H9 (cell line): ENCODE measurements at regions not wholly inside any gene's neighbourhood (a gene's known extent, or its start where the extent isn't known, plus 50 kb on each side); places are given as distances from the start of the nearest gene placed in this dataset.
A peak's percentile ranks its signal among the peaks of the same experiment; 100 is the strongest.

Experiments
- DNase-seq: peaks from one replicate; pipeline ENCODE4 v3.0.0-alpha.2; 2017
- H2AFZ ChIP-seq: one replicate; pipeline ENCODE4 v1.6.1; 2013; ENCODE audit warnings: mild to moderate bottlenecking, low read length, control low read depth, moderate library complexity
- H2AK5ac ChIP-seq: 2 replicates; pipeline ENCODE4 v1.6.1; 2013; ENCODE audit warnings: low read length, control low read depth, mixed read lengths; ENCODE audit not compliant: insufficient read length
- H2BK120ac ChIP-seq: one replicate; pipeline ENCODE4 v1.6.1; 2013; ENCODE audit warnings: low read depth, mild to moderate bottlenecking, low read length, control low read depth, inconsistent platforms; ENCODE audit not compliant: poor library complexity, severe bottlenecking
- H2BK12ac ChIP-seq: 2 replicates; pipeline ENCODE4 v1.6.1; 2013; ENCODE audit warnings: low read length, control low read depth, mixed read lengths, low read depth; ENCODE audit not compliant: insufficient read length
- H2BK15ac ChIP-seq: 2 replicates; pipeline ENCODE4 v1.6.1; 2013; ENCODE audit warnings: low read depth, low read length, control low read depth
- H2BK20ac ChIP-seq: one replicate; pipeline ENCODE4 v1.6.1; 2013; ENCODE audit warnings: low read depth, mild to moderate bottlenecking, low read length, control low read depth, inconsistent platforms; ENCODE audit not compliant: poor library complexity, severe bottlenecking
- H2BK5ac ChIP-seq: 2 replicates; pipeline ENCODE4 v1.6.1; 2013; ENCODE audit warnings: low read length, control low read depth, mixed read lengths; ENCODE audit not compliant: insufficient read length
- H3K14ac ChIP-seq: 2 replicates; pipeline ENCODE4 v1.6.1; 2013; ENCODE audit warnings: low read length, control low read depth; ENCODE audit not compliant: insufficient read depth
- H3K18ac ChIP-seq: 2 replicates; pipeline ENCODE4 v1.6.1; 2013; ENCODE audit warnings: low read depth, mild to moderate bottlenecking, mixed read lengths, low read length, control low read depth; ENCODE audit not compliant: insufficient read length
- H3K23ac ChIP-seq: 2 replicates; pipeline ENCODE4 v1.6.1; 2013; ENCODE audit warnings: low read length, control low read depth, mixed read lengths, low read depth; ENCODE audit not compliant: insufficient read length
- H3K23me2 ChIP-seq: 2 replicates; pipeline ENCODE4 v1.6.1; 2013; ENCODE audit warnings: low read depth, mild to moderate bottlenecking, mixed read lengths, low read length, control low read depth; ENCODE audit not compliant: insufficient read length, poor library complexity, severe bottlenecking
- H3K27ac ChIP-seq: 2 replicates; pipeline ENCODE4 v1.5.1; 2013; ENCODE audit warnings: low read length, control low read depth, mixed read lengths, low read depth; ENCODE audit not compliant: insufficient read length
- H3K27me3 ChIP-seq: 2 replicates; pipeline ENCODE4 v1.6.1; 2013; ENCODE audit warnings: low read length, control low read depth, inconsistent platforms; ENCODE audit not compliant: insufficient read depth
- H3K4ac ChIP-seq: 2 replicates; pipeline ENCODE4 v1.6.1; 2013; ENCODE audit warnings: low read depth, mild to moderate bottlenecking, control low read depth, inconsistent platforms, low read length, moderate library complexity
- H3K4me1 ChIP-seq: 2 replicates; pipeline ENCODE4 v1.6.1; 2013; ENCODE audit warnings: low read length, control low read depth, inconsistent platforms; ENCODE audit not compliant: insufficient read depth
- H3K4me2 ChIP-seq: 2 replicates; pipeline ENCODE4 v1.6.1; 2013; ENCODE audit warnings: low read length, control low read depth, mixed read lengths; ENCODE audit not compliant: insufficient read length, insufficient read depth
- H3K56ac ChIP-seq: 2 replicates; pipeline ENCODE4 v1.6.1; 2013; ENCODE audit warnings: low read depth, mild to moderate bottlenecking, mixed read lengths, low read length, control low read depth; ENCODE audit not compliant: insufficient read length
- H3K79me1 ChIP-seq: 2 replicates; pipeline ENCODE4 v1.6.1; 2013; ENCODE audit warnings: low read depth, mild to moderate bottlenecking, moderate library complexity, low read length, control low read depth, inconsistent platforms; ENCODE audit not compliant: insufficient read depth, poor library complexity, severe bottlenecking
- H3K79me2 ChIP-seq: 2 replicates; pipeline ENCODE4 v1.6.1; 2013; ENCODE audit warnings: low read length, control low read depth, inconsistent platforms; ENCODE audit not compliant: insufficient read depth
- H3K9ac ChIP-seq: 2 replicates; pipeline ENCODE4 v1.6.1; 2013; ENCODE audit warnings: low read length, control low read depth, mixed read lengths; ENCODE audit not compliant: insufficient read length; ENCODE audit errors: extremely low read depth
- H3K9me3 ChIP-seq: one replicate; pipeline ENCODE4 v1.6.1; 2013; ENCODE audit warnings: low read depth, low read length, inconsistent platforms; ENCODE audit not compliant: control insufficient read depth
- H3T11ph ChIP-seq: one replicate; pipeline ENCODE4 v1.6.1; 2013; ENCODE audit warnings: mild to moderate bottlenecking, low read length, control low read depth, inconsistent platforms
- H4K20me1 ChIP-seq: one replicate; pipeline ENCODE4 v1.6.1; 2013; ENCODE audit not compliant: control insufficient read depth, insufficient read length, insufficient read depth
- H4K5ac ChIP-seq: 2 replicates; pipeline ENCODE4 v1.6.1; 2013; ENCODE audit warnings: low read depth, mild to moderate bottlenecking, mixed read lengths, low read length, control low read depth; ENCODE audit not compliant: insufficient read length
- H4K8ac ChIP-seq: replicated peaks from 2 replicates; pipeline ENCODE4 v1.6.1; 2013; ENCODE audit warnings: low read length, control low read depth, mixed read lengths, low read depth; ENCODE audit not compliant: insufficient read length
- H4K91ac ChIP-seq: 2 replicates; pipeline ENCODE4 v1.6.1; 2013; ENCODE audit warnings: low read depth, mild to moderate bottlenecking, moderate library complexity, mixed read lengths, low read length, control low read depth; ENCODE audit not compliant: insufficient read length
- H3K27ac Mint-ChIP-seq, 3 experiments: 2 replicates in 2 of 3; 3 replicates in 1 of 3; pipeline ENCODE4 v1.8.0; 2020 to 2021; ENCODE audit warnings: mixed read lengths in 3 of 3, mild to moderate bottlenecking in 1 of 3, moderate library complexity in 1 of 3
- H3K27me3 Mint-ChIP-seq: 2 replicates; pipeline ENCODE4 v1.8.0; 2021; ENCODE audit warnings: low read depth, mild to moderate bottlenecking, moderate library complexity, mixed read lengths
- H3K36me3 Mint-ChIP-seq, 3 experiments: 2 replicates in 2 of 3; 3 replicates in 1 of 3; pipeline ENCODE4 v1.8.0; 2020 to 2021; ENCODE audit warnings: low read depth in 3 of 3, mixed read lengths in 3 of 3; ENCODE audit not compliant: insufficient read depth in 1 of 3
- H3K4me1 Mint-ChIP-seq, 2 experiments: 2 replicates each; pipeline ENCODE4 v1.8.0; 2020; ENCODE audit warnings: mixed read lengths in 2 of 2
- H3K4me3 Mint-ChIP-seq, 2 experiments: 2 replicates in 1 of 2; 3 replicates in 1 of 2; pipeline ENCODE4 v1.8.0; 2020 to 2021; ENCODE audit warnings: mild to moderate bottlenecking in 2 of 2, mixed read lengths in 2 of 2, moderate library complexity in 1 of 2
- H3K9me3 Mint-ChIP-seq, 2 experiments: 2 replicates in 1 of 2; 3 replicates in 1 of 2; pipeline ENCODE4 v1.8.0; 2020; ENCODE audit warnings: mild to moderate bottlenecking in 2 of 2, mixed read lengths in 2 of 2, moderate library complexity in 1 of 2
- CTCF ChIP-seq: fragments of 200-600 bp; sonication (generic); conservative IDR thresholded peaks from 3 replicates; pipeline ENCODE4 v1.8.0; 2021; ENCODE audit warnings: antibody characterized with exemption, mild to moderate bottlenecking
- WGBS: extraction: QIAGEN DNeasy Blood & Tissue Kit; methylation state at CpG from one replicate; pipeline ENCODE4 v1.1.7; 2013; ENCODE audit warnings: missing lambda C conversion rate, low lambda C conversion rate, mixed read lengths; ENCODE audit not compliant: insufficient read length; ENCODE audit errors: extremely low coverage; 5-methylcytosine and 5-hydroxymethylcytosine counted together

DNA sequence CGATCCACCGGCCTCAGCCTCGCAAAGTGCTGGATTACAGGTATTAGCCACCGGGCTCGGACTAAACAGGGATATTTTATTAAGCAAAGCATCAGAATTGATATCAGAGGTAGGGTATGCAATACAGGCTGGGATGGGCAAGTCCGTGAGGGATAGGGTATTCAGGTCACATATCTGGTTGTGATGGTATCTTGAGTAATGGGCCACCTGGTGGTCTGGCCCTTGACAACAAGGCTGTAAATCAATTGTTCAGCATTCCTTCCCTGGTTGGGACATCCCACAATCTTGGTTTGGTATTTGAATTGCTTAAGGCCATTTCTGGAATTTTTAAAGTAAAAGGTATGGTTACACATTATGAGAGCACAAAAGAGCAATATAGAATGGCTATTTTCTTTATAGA lies 1588.0 kb downstream of the SLITRK1 start:
- Histone ChIP-seq H2BK12ac (no peak overlapping the region), H3K23ac (no peak overlapping the region), H2BK15ac (no peak overlapping the region), H3K18ac (no peak overlapping the region), H2BK120ac (no peak overlapping the region), H3K79me1 (no peaks in the 10 kb centered on the region), H3K4me1 (no peaks in the 10 kb centered on the region), H2AFZ (no peak overlapping the region), H3T11ph (no peak overlapping the region), H3K14ac (no peak overlapping the region), H3K79me2 (no peaks in the 10 kb centered on the region), H2AK5ac (no peak overlapping the region), H3K4ac (no peak overlapping the region), H3K27me3 (no peaks in the 10 kb centered on the region), H3K56ac (no peak overlapping the region), H4K8ac (no peak overlapping the region), H3K4me2 (no peak overlapping the region), H2BK5ac (no peak overlapping the region), H3K9me3 (no peaks in the 10 kb centered on the region), H4K20me1 (no peaks in the 10 kb centered on the region), H3K9ac (no peak overlapping the region), H2BK20ac (no peak overlapping the region), H3K27ac (no peak overlapping the region), H3K23me2 (no peaks in the 10 kb centered on the region), H4K91ac (no peak overlapping the region), H4K5ac (no peak overlapping the region)
- Mint-ChIP-seq H3K27me3 (no peaks in the 10 kb centered on the region; the same call in 1 of the 2 replicates), H3K4me1 (peaks cover 0 to 4% of the 10 kb centered on the region in 2 experiments; a peak in 1 of 4 replicates), H3K36me3 (no peaks in the 10 kb centered on the region), H3K27ac (no peak overlapping the region), H3K9me3 (peaks cover 0 to 5% of the 10 kb centered on the region in 2 experiments; a peak in 1 of 5 replicates), H3K4me3 (no peak overlapping the region)
- WGBS, result no CpG with 5 or more reads among the region's 6 CpGs
- TF ChIP-seq CTCF, result peak; percentile 43
- DNase-seq, result peak; percentile 36
